ENCODE measurements at regions not wholly inside any gene's neighbourhood (a gene's known extent, or its start where the extent isn't known, plus 50 kb on each side); places are given as distances from the start of the nearest gene placed in this dataset.

DNA sequence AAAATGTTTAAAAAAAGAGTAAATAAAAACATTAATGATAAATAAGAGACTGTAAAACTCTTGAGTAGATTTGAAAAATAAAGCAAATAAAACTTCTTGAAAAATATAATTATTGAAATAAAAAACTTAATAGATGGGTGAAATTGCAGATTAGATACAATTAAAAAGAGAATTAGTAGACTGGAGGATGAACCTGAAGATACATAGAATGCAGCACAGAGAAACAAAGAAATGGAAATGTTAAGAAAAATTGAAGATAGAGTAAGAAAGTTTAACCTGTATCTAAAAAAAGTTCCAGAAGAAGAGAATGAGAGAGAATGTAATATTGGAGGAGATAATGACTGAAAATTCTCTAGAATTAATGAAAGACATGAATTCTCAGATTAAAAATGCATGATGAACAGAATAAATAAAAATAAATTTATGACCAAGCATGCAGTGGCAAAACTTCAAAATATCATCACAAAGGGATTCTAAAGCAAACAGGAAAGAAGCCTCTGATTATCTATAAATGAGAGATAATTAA lies 438.1 kb upstream of the CLINT1 start:
- Mint-ChIP-seq H3K4me1 (no peaks in the 10 kb centered on the region), H3K9me3 (peaks cover 9% of the 10 kb centered on the region), H3K36me3 (ENCODE audit: low read depth) (peaks cover 1% of the 10 kb centered on the region), H3K4me3 (no peak overlapping the region), H3K27ac (no peak overlapping the region), H3K27me3 (ENCODE audit: insufficient read depth) (peaks cover 1% of the 10 kb centered on the region)
- TF ChIP-seq, protein P1, sequence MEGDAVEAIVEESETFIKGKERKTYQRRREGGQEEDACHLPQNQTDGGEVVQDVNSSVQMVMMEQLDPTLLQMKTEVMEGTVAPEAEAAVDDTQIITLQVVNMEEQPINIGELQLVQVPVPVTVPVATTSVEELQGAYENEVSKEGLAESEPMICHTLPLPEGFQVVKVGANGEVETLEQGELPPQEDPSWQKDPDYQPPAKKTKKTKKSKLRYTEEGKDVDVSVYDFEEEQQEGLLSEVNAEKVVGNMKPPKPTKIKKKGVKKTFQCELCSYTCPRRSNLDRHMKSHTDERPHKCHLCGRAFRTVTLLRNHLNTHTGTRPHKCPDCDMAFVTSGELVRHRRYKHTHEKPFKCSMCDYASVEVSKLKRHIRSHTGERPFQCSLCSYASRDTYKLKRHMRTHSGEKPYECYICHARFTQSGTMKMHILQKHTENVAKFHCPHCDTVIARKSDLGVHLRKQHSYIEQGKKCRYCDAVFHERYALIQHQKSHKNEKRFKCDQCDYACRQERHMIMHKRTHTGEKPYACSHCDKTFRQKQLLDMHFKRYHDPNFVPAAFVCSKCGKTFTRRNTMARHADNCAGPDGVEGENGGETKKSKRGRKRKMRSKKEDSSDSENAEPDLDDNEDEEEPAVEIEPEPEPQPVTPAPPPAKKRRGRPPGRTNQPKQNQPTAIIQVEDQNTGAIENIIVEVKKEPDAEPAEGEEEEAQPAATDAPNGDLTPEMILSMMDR (conservative IDR thresholded peaks at IDR 0.05): no peak
- Histone ChIP-seq H3K9ac (ENCODE audit: extremely low read depth, low read length, poor library complexity, severe bottlenecking) (no peak overlapping the region), H3K27me3 (ENCODE audit: control insufficient read depth, insufficient read depth, low read length, poor library complexity, severe bottlenecking) (no peaks in the 10 kb centered on the region), H3K27ac (ENCODE audit: low read depth, low read length) (no peak overlapping the region), H3K4me3 (ENCODE audit: low read length) (no peak overlapping the region), H3K4me1 (ENCODE audit: control insufficient read depth, insufficient read depth, low read length) (no peaks in the 10 kb centered on the region), H3K36me3 (ENCODE audit: control insufficient read depth, insufficient read depth, low read length) (no peaks in the 10 kb centered on the region), H3K9me3 (ENCODE audit: control insufficient read depth, low read length) (peaks cover 7% of the 10 kb centered on the region)
- no peak for DNase-seq

DNA sequence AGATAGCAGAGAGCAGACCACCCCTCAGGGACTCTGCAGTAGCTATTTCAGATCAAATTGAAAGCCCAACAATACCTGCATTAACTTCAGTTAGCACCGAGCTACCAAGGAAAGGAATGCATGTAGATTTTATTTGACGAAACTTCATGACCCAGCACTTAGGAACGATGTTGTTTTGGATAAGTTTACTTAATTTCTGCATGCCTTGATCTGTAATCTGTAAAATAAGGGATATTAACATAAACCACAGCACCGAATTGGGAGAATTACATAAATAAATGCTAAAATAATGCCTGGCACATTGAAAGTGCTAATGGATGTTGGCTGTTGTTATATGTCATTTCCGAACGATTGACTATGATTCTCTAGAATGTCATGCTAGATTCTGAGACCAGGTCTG lies 435.8 kb upstream of the CLINT1 start:
- H3K4me3 Mint-ChIP-seq: no peak overlapping the region
- Histone ChIP-seq H3K27ac (ENCODE audit: low read depth, low read length) (no peak overlapping the region), H3K27me3 (ENCODE audit: control insufficient read depth, insufficient read depth, low read length, poor library complexity, severe bottlenecking) (no peaks in the 10 kb centered on the region), H3K9me3 (ENCODE audit: control insufficient read depth, low read length) (peaks cover 7% of the 10 kb centered on the region), H3K36me3 (ENCODE audit: control insufficient read depth, insufficient read depth, low read length) (no peaks in the 10 kb centered on the region), H3K4me1 (ENCODE audit: control insufficient read depth, insufficient read depth, low read length) (no peaks in the 10 kb centered on the region), H3K9ac (ENCODE audit: extremely low read depth, low read length, poor library complexity, severe bottlenecking) (no peak overlapping the region), H3K4me3 (ENCODE audit: low read length) (no peak overlapping the region)
- H3K4me1 Mint-ChIP-seq: no peaks in the 10 kb centered on the region
- H3K27me3 Mint-ChIP-seq (ENCODE audit: insufficient read depth): peaks cover 1% of the 10 kb centered on the region
- peaks cover 1% of the 10 kb centered on the region for H3K36me3 Mint-ChIP-seq (ENCODE audit: low read depth)
- peaks cover 9% of the 10 kb centered on the region for H3K9me3 Mint-ChIP-seq
- DNase-seq: no peak
- H3K27ac Mint-ChIP-seq: no peak overlapping the region
- TF ChIP-seq, protein P1 (conservative IDR thresholded peaks at IDR 0.05): no peak
- WGBS, 2 experiments (ENCODE audit: insufficient coverage in 1 of 2, insufficient read length in 1 of 2): 82 to 85% methylated on average over 5 to 6 of the region's 6 CpGs

DNA sequence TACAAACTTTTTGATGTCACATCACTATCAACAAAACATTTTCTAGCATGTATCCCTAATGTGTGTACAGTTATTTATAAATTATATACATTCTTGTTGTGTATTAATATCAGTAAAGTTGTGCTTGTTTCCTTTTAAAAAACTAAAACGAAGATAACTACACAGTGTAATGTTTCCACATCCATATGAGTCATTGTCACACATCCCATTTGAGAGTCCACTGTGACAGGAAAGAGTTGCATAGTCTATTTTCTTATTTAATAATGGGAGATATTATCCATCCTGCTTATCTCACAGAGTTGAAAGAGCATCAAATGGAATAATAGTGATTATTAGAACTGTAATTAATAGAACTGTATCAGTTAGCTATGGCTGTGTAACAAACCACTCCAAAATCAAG lies 434.0 kb upstream of the CLINT1 start:
- H3K36me3 Mint-ChIP-seq (ENCODE audit: low read depth): peaks cover 1% of the 10 kb centered on the region
- Histone ChIP-seq H3K27me3 (ENCODE audit: control insufficient read depth, insufficient read depth, low read length, poor library complexity, severe bottlenecking) (no peaks in the 10 kb centered on the region), H3K9me3 (ENCODE audit: control insufficient read depth, low read length) (peaks cover 7% of the 10 kb centered on the region), H3K36me3 (ENCODE audit: control insufficient read depth, insufficient read depth, low read length) (no peaks in the 10 kb centered on the region), H3K4me3 (ENCODE audit: low read length) (no peak overlapping the region), H3K9ac (ENCODE audit: extremely low read depth, low read length, poor library complexity, severe bottlenecking) (no peak overlapping the region), H3K27ac (ENCODE audit: low read depth, low read length) (no peak overlapping the region), H3K4me1 (ENCODE audit: control insufficient read depth, insufficient read depth, low read length) (no peaks in the 10 kb centered on the region)
- 82% methylated on average over 1 of the region's 1 CpG; no CpG with 5 or more reads in 1 of the 2 experiments for WGBS, 2 experiments (ENCODE audit: insufficient coverage in 1 of 2, insufficient read length in 1 of 2)
- TF ChIP-seq, protein P1 (conservative IDR thresholded peaks at IDR 0.05): no peak
- no peaks in the 10 kb centered on the region for H3K4me1 Mint-ChIP-seq
- no peak overlapping the region for H3K4me3 Mint-ChIP-seq
- peaks cover 9% of the 10 kb centered on the region for H3K9me3 Mint-ChIP-seq
- no peak for DNase-seq
- peaks cover 1% of the 10 kb centered on the region for H3K27me3 Mint-ChIP-seq (ENCODE audit: insufficient read depth)
- no peak overlapping the region for H3K27ac Mint-ChIP-seq

Measured in endodermal cell (in vitro differentiated cells).